HUES6 (cell line): ENCODE measurements at regions not wholly inside any gene's neighbourhood (a gene's known extent, or its start where the extent isn't known, plus 50 kb on each side); places are given as distances from the start of the nearest gene placed in this dataset.

ENCODE experiments used
- H3K27ac ChIP-seq: 2 replicates; pipeline ENCODE4 v1.7.0; 2013; ENCODE audit warnings: low read depth, mild to moderate bottlenecking, low read length, inconsistent platforms
- H3K27me3 ChIP-seq: 2 replicates; pipeline ENCODE4 v1.6.1; 2013; ENCODE audit warnings: low read length; ENCODE audit not compliant: control insufficient read depth, insufficient read depth
- H3K36me3 ChIP-seq: 2 replicates; pipeline ENCODE4 v1.6.1; 2013; ENCODE audit warnings: low read length; ENCODE audit not compliant: control insufficient read depth, insufficient read depth
- H3K4me1 ChIP-seq: 2 replicates; pipeline ENCODE4 v1.6.1; 2013; ENCODE audit warnings: low read length; ENCODE audit not compliant: control insufficient read depth, insufficient read depth
- H3K4me3 ChIP-seq: 2 replicates; pipeline ENCODE4 v1.5.1; 2013; ENCODE audit warnings: low read depth, low read length
- H3K9ac ChIP-seq: one replicate; pipeline ENCODE4 v1.6.1; 2013; ENCODE audit warnings: mild to moderate bottlenecking, low read length
- H3K9me3 ChIP-seq: 2 replicates; pipeline ENCODE4 v1.6.1; 2013; ENCODE audit warnings: low read depth, low read length; ENCODE audit not compliant: control insufficient read depth, insufficient read depth

GRCh38 chr12:19947344-19947743, 421.0 kb upstream of the PDE3A start:
- Histone ChIP-seq H3K9me3 (no peaks in the 10 kb centered on the region), H3K27ac (no peak overlapping the region)

GRCh38 chr12:19951664-19952063, 416.7 kb upstream of the PDE3A start:
- no peaks in the 10 kb centered on the region for H3K9me3 ChIP-seq
- no peak overlapping the region for H3K9ac ChIP-seq
- H3K4me1 ChIP-seq: no peaks in the 10 kb centered on the region
- H3K36me3 ChIP-seq: no peaks in the 10 kb centered on the region
- H3K27me3 ChIP-seq: no peaks in the 10 kb centered on the region
- H3K27ac ChIP-seq: no peak overlapping the region
- no peak overlapping the region for H3K4me3 ChIP-seq

More at GRCh38 chr12:19947344-19947743, 421.0 kb upstream of the PDE3A start:
- no peak overlapping the region for H3K4me3 ChIP-seq
- no peaks in the 10 kb centered on the region for H3K36me3 ChIP-seq
- H3K9ac ChIP-seq: no peak overlapping the region
- H3K27me3 ChIP-seq: no peaks in the 10 kb centered on the region
- H3K4me1 ChIP-seq: 0 out of 2 replicates have a peak, but pooled peaks cover 5% of the 10 kb centered on the region

GRCh38 chr12:19953734-19954133, 414.6 kb upstream of the PDE3A start:
- Histone ChIP-seq H3K27me3 (no peaks in the 10 kb centered on the region), H3K4me1 (no peaks in the 10 kb centered on the region), H3K9me3 (no peaks in the 10 kb centered on the region), H3K27ac (no peak overlapping the region), H3K4me3 (no peak overlapping the region), H3K9ac (no peak overlapping the region), H3K36me3 (no peaks in the 10 kb centered on the region)

- Histone ChIP-seq H3K4me3 (no peak overlapping the region), H3K36me3 (no peaks in the 10 kb centered on the region), H3K4me1 (no peaks in the 10 kb centered on the region), H3K27me3 (no peaks in the 10 kb centered on the region), H3K27ac (no peak overlapping the region), H3K9me3 (no peaks in the 10 kb centered on the region), H3K9ac (no peak overlapping the region)
These were observed 414.2 kb upstream of the PDE3A start for GRCh38 chr12:19954163-19954562.

GRCh38 chr12:19957308-19958125, 410.8 kb upstream of the PDE3A start:
- no peaks in the 10 kb centered on the region for H3K36me3 ChIP-seq
- no peaks in the 10 kb centered on the region for H3K4me1 ChIP-seq
- H3K9ac ChIP-seq: no peak overlapping the region
- no peaks in the 10 kb centered on the region for H3K27me3 ChIP-seq
- H3K4me3 ChIP-seq: no peak overlapping the region
- H3K27ac ChIP-seq: no peak overlapping the region
- H3K9me3 ChIP-seq: no peaks in the 10 kb centered on the region

GRCh38 chr12:19958389-19958788, 409.9 kb upstream of the PDE3A start:
- no peak overlapping the region for H3K9ac ChIP-seq
- no peaks in the 10 kb centered on the region for H3K4me1 ChIP-seq
- no peaks in the 10 kb centered on the region for H3K9me3 ChIP-seq
- H3K27ac ChIP-seq: no peak overlapping the region
- no peaks in the 10 kb centered on the region for H3K27me3 ChIP-seq
- no peak overlapping the region for H3K4me3 ChIP-seq
- H3K36me3 ChIP-seq: no peaks in the 10 kb centered on the region

GRCh38 chr12:19959353-19959752, 409.0 kb upstream of the PDE3A start:
- H3K9me3 ChIP-seq: no peaks in the 10 kb centered on the region
- peaks cover 5% of the 10 kb centered on the region; the same call in 1 of the 2 replicates for H3K4me1 ChIP-seq
- H3K27ac ChIP-seq: no peak overlapping the region
- H3K9ac ChIP-seq: no peak overlapping the region
- no peak overlapping the region for H3K4me3 ChIP-seq
- no peaks in the 10 kb centered on the region for H3K27me3 ChIP-seq
- H3K36me3 ChIP-seq: no peaks in the 10 kb centered on the region

GRCh38 chr12:19960527-19960926, 407.8 kb upstream of the PDE3A start:
- Histone ChIP-seq H3K4me3 (no peak overlapping the region), H3K27me3 (no peaks in the 10 kb centered on the region), H3K4me1 (peaks cover 5% of the 10 kb centered on the region; the same call in 1 of the 2 replicates), H3K9me3 (no peaks in the 10 kb centered on the region), H3K27ac (no peak overlapping the region), H3K36me3 (no peaks in the 10 kb centered on the region), H3K9ac (no peak overlapping the region)

- Histone ChIP-seq H3K4me1 (peaks cover 5% of the 10 kb centered on the region; the same call in 1 of the 2 replicates), H3K9me3 (no peaks in the 10 kb centered on the region), H3K4me3 (no peak overlapping the region), H3K27me3 (no peaks in the 10 kb centered on the region), H3K36me3 (no peaks in the 10 kb centered on the region), H3K9ac (no peak overlapping the region), H3K27ac (no peak overlapping the region)
These were observed 406.1 kb upstream of the PDE3A start for GRCh38 chr12:19962192-19962591.

GRCh38 chr12:19963972-19964371, 404.4 kb upstream of the PDE3A start:
- H3K36me3 ChIP-seq: no peaks in the 10 kb centered on the region
- H3K9ac ChIP-seq: no peak overlapping the region
- no peak overlapping the region for H3K27ac ChIP-seq
- peaks cover 5% of the 10 kb centered on the region; the same call in 1 of the 2 replicates for H3K4me1 ChIP-seq
- no peaks in the 10 kb centered on the region for H3K9me3 ChIP-seq
- no peak overlapping the region for H3K4me3 ChIP-seq
- no peaks in the 10 kb centered on the region for H3K27me3 ChIP-seq

GRCh38 chr12:19964549-19964948, 403.8 kb upstream of the PDE3A start:
- Histone ChIP-seq H3K27ac (no peak overlapping the region), H3K27me3 (no peaks in the 10 kb centered on the region), H3K36me3 (no peaks in the 10 kb centered on the region), H3K9me3 (no peaks in the 10 kb centered on the region), H3K9ac (no peak overlapping the region), H3K4me3 (no peak overlapping the region), H3K4me1 (peaks cover 8% of the 10 kb centered on the region)
